ENCODE measurements at regions not wholly inside any gene's neighbourhood (a gene's known extent, or its start where the extent isn't known, plus 50 kb on each side); places are given as distances from the start of the nearest gene placed in this dataset.

GRCh38 chr16:85312642-85313525, 200.6 kb upstream of the CIBAR2 start:
- DNase-seq: no peak

GRCh38 chr16:85313526-85314301, 201.4 kb upstream of the CIBAR2 start:
- no peak for DNase-seq

- no peak for DNase-seq
These were observed 202.3 kb upstream of the CIBAR2 start for GRCh38 chr16:85314512-85314971.

- no peak for DNase-seq
These were observed 203.6 kb upstream of the CIBAR2 start for GRCh38 chr16:85315866-85316265.

- no peak for DNase-seq
These were observed 204.1 kb upstream of the CIBAR2 start for GRCh38 chr16:85316321-85316919.

- DNase-seq: no peak
These were observed 204.7 kb upstream of the CIBAR2 start for GRCh38 chr16:85316944-85317343.

GRCh38 chr16:85317704-85318103, 205.4 kb upstream of the CIBAR2 start:
- DNase-seq: no peak

- DNase-seq: no peak
These were observed 207.1 kb upstream of the CIBAR2 start for GRCh38 chr16:85319208-85319983.

GRCh38 chr16:85319984-85320440, 207.7 kb upstream of the CIBAR2 start:
- DNase-seq: no peak

- DNase-seq: no peak
These were observed 208.6 kb upstream of the CIBAR2 start for GRCh38 chr16:85320677-85321385.

- no peak for DNase-seq
These were observed 209.4 kb upstream of the CIBAR2 start for GRCh38 chr16:85321509-85322271.

GRCh38 chr16:85323230-85323960, 211.1 kb upstream of the CIBAR2 start:
- no peak for DNase-seq

- DNase-seq: no peak
These were observed 211.6 kb upstream of the CIBAR2 start for GRCh38 chr16:85323961-85324253.

- no peak for DNase-seq
These were observed 212.2 kb upstream of the CIBAR2 start for GRCh38 chr16:85324488-85324887.

- no peak for DNase-seq
These were observed 214.0 kb upstream of the CIBAR2 start for GRCh38 chr16:85326113-85326793.

GRCh38 chr16:85326794-85327181, 214.5 kb upstream of the CIBAR2 start:
- no peak for DNase-seq

- no peak for DNase-seq
These were observed 215.7 kb upstream of the CIBAR2 start for GRCh38 chr16:85327731-85328675.

GRCh38 chr16:85328676-85329058, 216.4 kb upstream of the CIBAR2 start:
- DNase-seq: no peak
